GM19452 (cell line): ENCODE measurements at regions not wholly inside any gene's neighbourhood (a gene's known extent, or its start where the extent isn't known, plus 50 kb on each side); places are given as distances from the start of the nearest gene placed in this dataset.

ENCODE experiments used
- ATAC-seq: cut with Tn5 transposase; IDR thresholded peaks from one replicate; pipeline ENCODE4 v1.9.1; 2021; ENCODE audit not compliant: unreplicated experiment

- ATAC-seq: no peak
Measured at GRCh38 chr5:29995154-29995553, 1198.3 kb upstream of the CDH6 start.

GRCh38 chr5:29994519-29994918, 1199.0 kb upstream of the CDH6 start:
- ATAC-seq: no peak

GRCh38 chr5:29993286-29993685, 1200.2 kb upstream of the CDH6 start:
- no peak for ATAC-seq

- no peak for ATAC-seq
Measured at GRCh38 chr5:29992248-29992647, 1201.2 kb upstream of the CDH6 start.

- ATAC-seq: no peak
Measured at GRCh38 chr5:29990681-29991080, 1202.8 kb upstream of the CDH6 start.

- no peak for ATAC-seq
Measured at GRCh38 chr5:29984156-29984540, 1209.3 kb upstream of the CDH6 start.

GRCh38 chr5:29983528-29984155, 1209.8 kb upstream of the CDH6 start:
- ATAC-seq: no peak

GRCh38 chr5:29982457-29982856, 1211.0 kb upstream of the CDH6 start:
- ATAC-seq: no peak

- no peak for ATAC-seq
Measured at GRCh38 chr5:29972597-29972996, 1220.9 kb upstream of the CDH6 start.

- no peak for ATAC-seq
Measured at GRCh38 chr5:29963956-29964355, 1229.5 kb upstream of the CDH6 start.

GRCh38 chr5:29960323-29960722, 1233.2 kb upstream of the CDH6 start:
- ATAC-seq: no peak

GRCh38 chr5:29950416-29951145, 1242.9 kb upstream of the CDH6 start:
- no peak for ATAC-seq

- no peak for ATAC-seq
Measured at GRCh38 chr5:29949301-29949872, 1244.1 kb upstream of the CDH6 start.

- no peak for ATAC-seq
Measured at GRCh38 chr5:29944327-29944726, 1249.2 kb upstream of the CDH6 start.

- ATAC-seq: no peak
Measured at GRCh38 chr5:29942089-29942488, 1251.4 kb upstream of the CDH6 start.

- no peak for ATAC-seq
Measured at GRCh38 chr5:29939988-29940387, 1253.5 kb upstream of the CDH6 start.

- ATAC-seq: no peak
Measured at GRCh38 chr5:29935371-29935770, 1258.1 kb upstream of the CDH6 start.

GRCh38 chr5:29930316-29930715, 1263.2 kb upstream of the CDH6 start:
- ATAC-seq: no peak

GRCh38 chr5:29924107-29924506, 1269.4 kb upstream of the CDH6 start:
- ATAC-seq: no peak

GRCh38 chr5:29905626-29906353, 1287.7 kb upstream of the CDH6 start:
- ATAC-seq: no peak

GRCh38 chr5:29902859-29903258, 1290.6 kb upstream of the CDH6 start:
- no peak for ATAC-seq

- no peak for ATAC-seq
Measured at GRCh38 chr5:29899583-29899982, 1293.9 kb upstream of the CDH6 start.
